Duodenal mucosa (tissue), 2 donors: ENCODE measurements at regions not wholly inside any gene's neighbourhood (a gene's known extent, or its start where the extent isn't known, plus 50 kb on each side); places are given as distances from the start of the nearest gene placed in this dataset.
"Not testable (repeated sequence)": the region's sequence is repeated elsewhere in the genome, so short reads cannot be mapped to it uniquely, and the experiment has no call there.

Experiments
- H3K27ac ChIP-seq: one replicate; pipeline ENCODE4 v1.7.0; 2013; ENCODE audit warnings: low read depth, low read length
- H3K27me3 ChIP-seq, 2 donors: one replicate each; pipeline ENCODE4 v1.7.0; 2013; ENCODE audit warnings: low read length in 2 of 2, control low read depth in 1 of 2; ENCODE audit not compliant: insufficient read depth in 2 of 2, control insufficient read depth in 1 of 2
- H3K36me3 ChIP-seq, 2 donors: one replicate each; pipeline ENCODE4 v1.7.0; 2013; ENCODE audit warnings: low read length in 2 of 2, control low read depth in 1 of 2; ENCODE audit not compliant: insufficient read depth in 2 of 2, control insufficient read depth in 1 of 2
- H3K4me1 ChIP-seq, 2 donors: one replicate each; pipeline ENCODE4 v1.7.0; 2013; ENCODE audit warnings: low read length in 2 of 2, control low read depth in 1 of 2; ENCODE audit not compliant: insufficient read depth in 2 of 2, control insufficient read depth in 1 of 2
- H3K4me3 ChIP-seq, 2 donors: one replicate each; pipeline ENCODE4 v1.7.0; 2013; ENCODE audit warnings: low read length in 2 of 2, low read depth in 1 of 2
- H3K9ac ChIP-seq, 2 donors: one replicate each; pipeline ENCODE4 v1.7.0; 2013; ENCODE audit warnings: low read length in 2 of 2, low read depth in 1 of 2
- H3K9me3 ChIP-seq, 2 donors: one replicate each; pipeline ENCODE4 v1.7.0; 2013; ENCODE audit warnings: low read length in 2 of 2, control low read depth in 1 of 2; ENCODE audit not compliant: control insufficient read depth in 1 of 2

GRCh38 chr4:164648151-164648848 lies 105.6 kb upstream of the SMIM31 start:
- Histone ChIP-seq H3K27me3 (no peaks in the 10 kb centered on the region), H3K36me3 (no peaks in the 10 kb centered on the region), H3K27ac (no peak overlapping the region), H3K4me3 (no peak overlapping the region), H3K4me1 (no peaks in the 10 kb centered on the region), H3K9me3 (no peaks in the 10 kb centered on the region), H3K9ac (no peak overlapping the region)

GRCh38 chr4:164648849-164649212 lies 105.1 kb upstream of the SMIM31 start:
- Histone ChIP-seq H3K27ac (no peak overlapping the region), H3K36me3 (no peaks in the 10 kb centered on the region), H3K4me1 (no peaks in the 10 kb centered on the region), H3K9me3 (no peaks in the 10 kb centered on the region), H3K9ac (no peak overlapping the region), H3K27me3 (no peaks in the 10 kb centered on the region), H3K4me3 (no peak overlapping the region)

- H3K4me1 ChIP-seq: no peaks in the 10 kb centered on the region
Observed at GRCh38 chr4:164659765-164660164, 94.2 kb upstream of the SMIM31 start.

GRCh38 chr4:164676152-164676551 lies 77.8 kb upstream of the SMIM31 start:
- H3K27me3 ChIP-seq, H3K27ac ChIP-seq, H3K36me3 ChIP-seq, H3K4me3 ChIP-seq, H3K4me1 ChIP-seq, H3K9me3 ChIP-seq, H3K9ac ChIP-seq: not testable (repeated sequence)

More at GRCh38 chr4:164659765-164660164, 94.2 kb upstream of the SMIM31 start:
- H3K9ac ChIP-seq: no peak overlapping the region
- H3K9me3 ChIP-seq: no peaks in the 10 kb centered on the region
- no peak overlapping the region for H3K4me3 ChIP-seq
- no peaks in the 10 kb centered on the region for H3K36me3 ChIP-seq
- H3K27me3 ChIP-seq: no peaks in the 10 kb centered on the region
- no peak overlapping the region for H3K27ac ChIP-seq

- Histone ChIP-seq H3K4me3 (no peak overlapping the region), H3K27ac (no peak overlapping the region), H3K9ac (no peak overlapping the region), H3K27me3 (no peaks in the 10 kb centered on the region), H3K9me3 (no peaks in the 10 kb centered on the region), H3K36me3 (no peaks in the 10 kb centered on the region), H3K4me1 (no peaks in the 10 kb centered on the region)
Observed at GRCh38 chr4:164683040-164683439, 70.9 kb upstream of the SMIM31 start.

- H3K4me1 ChIP-seq: no peaks in the 10 kb centered on the region
- no peaks in the 10 kb centered on the region for H3K36me3 ChIP-seq
- no peaks in the 10 kb centered on the region for H3K27me3 ChIP-seq
- no peak overlapping the region for H3K9ac ChIP-seq
- no peaks in the 10 kb centered on the region for H3K9me3 ChIP-seq
- no peak overlapping the region for H3K27ac ChIP-seq
- H3K4me3 ChIP-seq: no peak overlapping the region
Observed at GRCh38 chr4:164695650-164696049, 58.3 kb upstream of the SMIM31 start.

GRCh38 chr4:164700471-164700870 lies 53.5 kb upstream of the SMIM31 start:
- Histone ChIP-seq H3K9me3 (no peaks in the 10 kb centered on the region), H3K36me3 (no peaks in the 10 kb centered on the region), H3K4me3 (no peak overlapping the region), H3K9ac (no peak overlapping the region), H3K4me1 (no peaks in the 10 kb centered on the region), H3K27ac (no peak overlapping the region), H3K27me3 (no peaks in the 10 kb centered on the region)

GRCh38 chr4:164701665-164702064 lies 52.3 kb upstream of the SMIM31 start:
- no peak overlapping the region for H3K9ac ChIP-seq
- H3K27me3 ChIP-seq: no peaks in the 10 kb centered on the region
- H3K4me1 ChIP-seq: no peaks in the 10 kb centered on the region
- H3K4me3 ChIP-seq: no peak overlapping the region
- H3K36me3 ChIP-seq: no peaks in the 10 kb centered on the region
- no peaks in the 10 kb centered on the region for H3K9me3 ChIP-seq
- H3K27ac ChIP-seq: no peak overlapping the region
